ENCODE measurements at regions not wholly inside any gene's neighbourhood (a gene's known extent, or its start where the extent isn't known, plus 50 kb on each side); places are given as distances from the start of the nearest gene placed in this dataset.
"Not testable (repeated sequence)": the region's sequence is repeated elsewhere in the genome, so short reads cannot be mapped to it uniquely, and the experiment has no call there.

GRCh38 chr11:24412722-24413121, 84.1 kb upstream of the LUZP2 start:
- DNase-seq, result no peak

GRCh38 chr11:24413391-24413790, 83.5 kb upstream of the LUZP2 start:
- DNase-seq, result no peak

- DNase-seq, result not testable (repeated sequence)
Observed at GRCh38 chr11:24415955-24416636, 80.8 kb upstream of the LUZP2 start.

- no peak for DNase-seq
Observed at GRCh38 chr11:24421766-24422165, 75.1 kb upstream of the LUZP2 start.

- no peak for DNase-seq
Observed at GRCh38 chr11:24422376-24422775, 74.5 kb upstream of the LUZP2 start.

- no peak for DNase-seq
Observed at GRCh38 chr11:24437123-24437522, 59.7 kb upstream of the LUZP2 start.

All from NCI-H187 treated with DMSO at 0.1 percent for 48 hours (cell line).